ENCODE measurements at regions not wholly inside any gene's neighbourhood (a gene's known extent, or its start where the extent isn't known, plus 50 kb on each side); places are given as distances from the start of the nearest gene placed in this dataset.
"Not testable (repeated sequence)": the region's sequence is repeated elsewhere in the genome, so short reads cannot be mapped to it uniquely, and the experiment has no call there.

GRCh38 chr2:37571587-37572136, 99.8 kb downstream of the CDC42EP3 start:
- no peak for DNase-seq

GRCh38 chr2:37573451-37574388, 97.7 kb downstream of the CDC42EP3 start:
- DNase-seq: no peak

- DNase-seq: no peak
Observed at GRCh38 chr2:37575780-37576179, 95.7 kb downstream of the CDC42EP3 start.

- DNase-seq: not testable (repeated sequence)
Observed at GRCh38 chr2:37576194-37576593, 95.2 kb downstream of the CDC42EP3 start.

GRCh38 chr2:37576831-37577230, 94.6 kb downstream of the CDC42EP3 start:
- DNase-seq: no peak

GRCh38 chr2:37579192-37579713, 92.2 kb downstream of the CDC42EP3 start:
- DNase-seq: no peak

GRCh38 chr2:37579949-37580348, 91.5 kb downstream of the CDC42EP3 start:
- not testable (repeated sequence) for DNase-seq

GRCh38 chr2:37581433-37581832, 90.0 kb downstream of the CDC42EP3 start:
- DNase-seq: no peak

- no peak for DNase-seq
Observed at GRCh38 chr2:37582481-37583220, 88.8 kb downstream of the CDC42EP3 start.

- DNase-seq: no peak
Observed at GRCh38 chr2:37583402-37583801, 88.0 kb downstream of the CDC42EP3 start.

- DNase-seq: no peak
Observed at GRCh38 chr2:37583867-37584266, 87.6 kb downstream of the CDC42EP3 start.

GRCh38 chr2:37585295-37585908, 86.0 kb downstream of the CDC42EP3 start:
- DNase-seq: no peak

- peak; percentile 31 for DNase-seq
Observed at GRCh38 chr2:37585982-37586621, 85.3 kb downstream of the CDC42EP3 start.

GRCh38 chr2:37586663-37587317, 84.7 kb downstream of the CDC42EP3 start:
- DNase-seq: no peak

GRCh38 chr2:37587817-37588216, 83.6 kb downstream of the CDC42EP3 start:
- DNase-seq: no peak

GRCh38 chr2:37588316-37588777, 83.1 kb downstream of the CDC42EP3 start:
- DNase-seq: no peak

GRCh38 chr2:37589298-37589697, 82.1 kb downstream of the CDC42EP3 start:
- DNase-seq: no peak

- DNase-seq: no peak
Observed at GRCh38 chr2:37590119-37590571, 81.3 kb downstream of the CDC42EP3 start.

Data from GDM1 (cell line).